GM23338 (cell line): ENCODE measurements at regions not wholly inside any gene's neighbourhood (a gene's known extent, or its start where the extent isn't known, plus 50 kb on each side); places are given as distances from the start of the nearest gene placed in this dataset.
"Not testable (repeated sequence)": the region's sequence is repeated elsewhere in the genome, so short reads cannot be mapped to it uniquely, and the experiment has no call there.

ENCODE experiments used
- CTCF ChIP-seq, 2 experiments: fragments of 200-600 bp in 1 of 2; sonication (generic) in 1 of 2; conservative IDR thresholded peaks; 2 replicates each; pipeline versions ENCODE4 v1.5.1 to v1.6.1; 2016 to 2017; ENCODE audit warnings: antibody characterized with exemption in 2 of 2, low read depth in 2 of 2, mild to moderate bottlenecking in 2 of 2, moderate library complexity in 1 of 2
- EZH2 ChIP-seq: fragments of 200-600 bp; sonication (generic); IDR thresholded peaks from one replicate; pipeline ENCODE4 v1.8.0; 2017; ENCODE audit warnings: antibody characterized with exemption, mild to moderate bottlenecking, low read depth; ENCODE audit not compliant: unreplicated experiment
- EZH2phosphoT487 ChIP-seq: fragments of 200-600 bp; sonication (generic); IDR thresholded peaks from one replicate; pipeline ENCODE4 v1.8.1; 2018; ENCODE audit warnings: antibody characterized with exemption; ENCODE audit not compliant: unreplicated experiment
- JUNB ChIP-seq: IDR thresholded peaks from one replicate; pipeline ENCODE4 v1.6.1; 2016; ENCODE audit warnings: antibody characterized with exemption; ENCODE audit not compliant: unreplicated experiment
- NANOG ChIP-seq: IDR thresholded peaks from 2 replicates; pipeline ENCODE4 v1.6.1; 2016; ENCODE audit warnings: antibody characterized with exemption, borderline replicate concordance
- POLR2AphosphoS5 ChIP-seq: IDR thresholded peaks from 2 replicates; pipeline ENCODE4 v1.6.1; 2016; ENCODE audit warnings: antibody characterized with exemption, low read depth
- REST ChIP-seq: IDR thresholded peaks from one replicate; pipeline ENCODE4 v1.6.1; 2018; ENCODE audit warnings: antibody characterized with exemption; ENCODE audit not compliant: unreplicated experiment
- ZNF114 ChIP-seq: fragments of 250-450 bp; sonication (Bioruptor Pico); IDR thresholded peaks from 2 replicates; pipeline ENCODE4 v1.5.0; 2020; ENCODE audit warnings: mild to moderate bottlenecking, moderate library complexity
- ZNF462 ChIP-seq: fragments of 250-450 bp; sonication (Bioruptor Pico); IDR thresholded peaks from 2 replicates; pipeline ENCODE4 v1.5.0; 2020; ENCODE audit warnings: mild to moderate bottlenecking, moderate library complexity

- TF ChIP-seq EZH2; CTCF (conservative IDR thresholded peaks at IDR 0.05; ENCODE audit: low read depth in 2 of 2); EZH2phosphoT487; ZNF462 (CRISPR knock-in tag); ZNF114 (CRISPR knock-in tag); POLR2AphosphoS5; REST; JUNB; NANOG: not testable (repeated sequence)
Observed at GRCh38 chrX:95771198-95771597, 913.4 kb upstream of the DIAPH2 start.
